Liver (tissue), 3 donors: ENCODE measurements at regions not wholly inside any gene's neighbourhood (a gene's known extent, or its start where the extent isn't known, plus 50 kb on each side); places are given as distances from the start of the nearest gene placed in this dataset.

Source experiments
- CTCF ChIP-seq: fragments of 150-350 bp; IDR thresholded peaks from 2 replicates; pipeline ENCODE4 v1.5.1; 2017; ENCODE audit warnings: improper control_type of control experiment, low read depth, low read length; ENCODE audit not compliant: missing input control
- HNF4G ChIP-seq: IDR thresholded peaks from 2 replicates; pipeline ENCODE4 v1.6.1; 2016; ENCODE audit warnings: antibody characterized with exemption
- MAX ChIP-seq: IDR thresholded peaks from 2 replicates; pipeline ENCODE4 v1.6.1; 2016; ENCODE audit warnings: antibody characterized with exemption
- TF ChIP-seq, protein P1 (sequence below): IDR thresholded peaks from 2 replicates; pipeline ENCODE4 v1.6.1; 2016; ENCODE audit warnings: antibody characterized with exemption
- donor health status: healthy.
- donor health status: healthy.

DNA sequence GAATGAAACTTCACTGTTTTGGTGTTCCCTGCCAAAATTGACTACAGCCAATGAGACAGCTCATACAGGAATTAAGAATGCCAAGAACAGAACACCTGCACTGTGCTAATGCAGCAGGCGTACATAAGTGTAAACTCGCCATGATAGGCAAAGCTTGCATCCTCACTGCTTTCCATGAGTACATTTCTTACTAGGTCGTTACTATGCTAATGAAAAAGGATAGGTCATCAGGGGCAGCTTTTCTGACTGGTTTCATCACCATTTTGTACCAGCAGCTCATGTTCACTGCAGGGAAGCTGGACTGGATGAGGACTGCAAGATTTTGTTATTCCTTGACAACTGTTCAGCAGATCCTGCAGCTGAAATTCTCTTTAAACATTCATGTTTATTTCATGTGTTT lies 1383.8 kb downstream of the EFNB2 start:
- TF ChIP-seq CTCF, result no peak
- TF ChIP-seq HNF4G, result no peak
- TF ChIP-seq MAX, result no peak
- TF ChIP-seq, protein P1, sequence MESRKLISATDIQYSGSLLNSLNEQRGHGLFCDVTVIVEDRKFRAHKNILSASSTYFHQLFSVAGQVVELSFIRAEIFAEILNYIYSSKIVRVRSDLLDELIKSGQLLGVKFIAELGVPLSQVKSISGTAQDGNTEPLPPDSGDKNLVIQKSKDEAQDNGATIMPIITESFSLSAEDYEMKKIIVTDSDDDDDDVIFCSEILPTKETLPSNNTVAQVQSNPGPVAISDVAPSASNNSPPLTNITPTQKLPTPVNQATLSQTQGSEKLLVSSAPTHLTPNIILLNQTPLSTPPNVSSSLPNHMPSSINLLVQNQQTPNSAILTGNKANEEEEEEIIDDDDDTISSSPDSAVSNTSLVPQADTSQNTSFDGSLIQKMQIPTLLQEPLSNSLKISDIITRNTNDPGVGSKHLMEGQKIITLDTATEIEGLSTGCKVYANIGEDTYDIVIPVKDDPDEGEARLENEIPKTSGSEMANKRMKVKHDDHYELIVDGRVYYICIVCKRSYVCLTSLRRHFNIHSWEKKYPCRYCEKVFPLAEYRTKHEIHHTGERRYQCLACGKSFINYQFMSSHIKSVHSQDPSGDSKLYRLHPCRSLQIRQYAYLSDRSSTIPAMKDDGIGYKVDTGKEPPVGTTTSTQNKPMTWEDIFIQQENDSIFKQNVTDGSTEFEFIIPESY, result no peak
